SK-N-SH treated with all-trans-retinoic acid at 6 μM for 48 hours (cell line): ENCODE measurements at regions not wholly inside any gene's neighbourhood (a gene's known extent, or its start where the extent isn't known, plus 50 kb on each side); places are given as distances from the start of the nearest gene placed in this dataset.

Source experiments
- ATAC-seq: fragments of 200-7000 bp; cut with Tn5 transposase; 3 replicates; pipeline ENCODE4 v1.9.1; 2020; ENCODE audit warnings: mild to moderate bottlenecking, moderate library complexity
- ARNTL ChIP-seq: fragments of 450-650 bp; formaldehyde crosslinking; IDR thresholded peaks from 2 replicates; pipeline ENCODE4 v1.5.0; 2020; ENCODE audit warnings: low read depth, mild to moderate bottlenecking, moderate library complexity, borderline replicate concordance
- BACH2 ChIP-seq: fragments of 250-450 bp; sonication (Bioruptor Pico); IDR thresholded peaks from 2 replicates; pipeline ENCODE4 v1.9.0; 2021; ENCODE audit warnings: mild to moderate bottlenecking, borderline replicate concordance
- CSDC2 ChIP-seq: fragments of 250-450 bp; sonication (Bioruptor Pico); IDR thresholded peaks from 2 replicates; pipeline ENCODE4 v1.5.0; 2020; ENCODE audit warnings: mild to moderate bottlenecking, moderate library complexity
- ESRRG ChIP-seq: fragments of 250-450 bp; sonication (Bioruptor Pico); IDR thresholded peaks from 2 replicates; pipeline ENCODE4 v1.6.1; 2021; ENCODE audit warnings: mild to moderate bottlenecking
- GLIS3 ChIP-seq: fragments of 250-450 bp; sonication (Bioruptor Pico); IDR thresholded peaks from 2 replicates; pipeline ENCODE4 v1.5.0; 2020; ENCODE audit warnings: mild to moderate bottlenecking, moderate library complexity
- ISL1 ChIP-seq: fragments of 250-450 bp; sonication (Bioruptor Pico); IDR thresholded peaks from 2 replicates; pipeline ENCODE4 v2.1.2; 2022; ENCODE audit warnings: mild to moderate bottlenecking, moderate library complexity
- OSR1 ChIP-seq: fragments of 250-450 bp; sonication (Bioruptor Pico); IDR thresholded peaks from 2 replicates; pipeline ENCODE4 v1.8.0; 2022; ENCODE audit warnings: moderate library complexity, mild to moderate bottlenecking, inconsistent platforms
- RARB ChIP-seq: fragments of 250-450 bp; sonication (Bioruptor Pico); IDR thresholded peaks from 2 replicates; pipeline ENCODE4 v1.8.0; 2021; ENCODE audit warnings: mild to moderate bottlenecking, moderate library complexity
- TCF4 ChIP-seq: fragments of 250-450 bp; sonication (Bioruptor Pico); IDR thresholded peaks from 2 replicates; pipeline ENCODE4 v1.8.0; 2021; ENCODE audit warnings: mild to moderate bottlenecking, moderate library complexity, borderline replicate concordance
- ZC3H10 ChIP-seq: fragments of 250-450 bp; sonication (Bioruptor Pico); IDR thresholded peaks from 2 replicates; pipeline ENCODE4 v1.5.1; 2021; ENCODE audit warnings: mild to moderate bottlenecking, moderate library complexity
- ZFP3 ChIP-seq: fragments of 250-450 bp; sonication (Bioruptor Pico); IDR thresholded peaks from 2 replicates; pipeline ENCODE4 v1.5.0; 2020; ENCODE audit warnings: mild to moderate bottlenecking, moderate library complexity
- ZFP30 ChIP-seq: fragments of 450-650 bp; formaldehyde crosslinking; IDR thresholded peaks from 2 replicates; pipeline ENCODE4 v1.5.0; 2022; ENCODE audit warnings: mild to moderate bottlenecking, moderate library complexity
- ZNF565 ChIP-seq: fragments of 450-650 bp; formaldehyde crosslinking; conservative IDR thresholded peaks from 2 replicates; pipeline ENCODE4 v1.5.0; 2020; ENCODE audit warnings: low read depth, mild to moderate bottlenecking, moderate library complexity
- ZNF70 ChIP-seq: fragments of 450-650 bp; formaldehyde crosslinking; IDR thresholded peaks from 2 replicates; pipeline ENCODE4 v1.5.0; 2020; ENCODE audit warnings: mild to moderate bottlenecking, moderate library complexity
- TF ChIP-seq, protein P1 (sequence below): fragments of 250-450 bp; sonication (Bioruptor Pico); IDR thresholded peaks from 2 replicates; pipeline ENCODE4 v1.5.1; 2020; ENCODE audit warnings: low read depth, mild to moderate bottlenecking, moderate library complexity
- TF ChIP-seq, protein P2 (sequence below): fragments of 250-450 bp; sonication (Bioruptor Pico); IDR thresholded peaks from 2 replicates; pipeline ENCODE4 v1.5.0; 2020; ENCODE audit warnings: mild to moderate bottlenecking, moderate library complexity
- TF ChIP-seq, protein P3 (sequence below): fragments of 250-450 bp; sonication (Bioruptor Pico); IDR thresholded peaks from 2 replicates; pipeline ENCODE4 v1.5.1; 2021; ENCODE audit warnings: mild to moderate bottlenecking, moderate library complexity
- TF ChIP-seq, protein P4 (sequence below): fragments of 250-450 bp; sonication (Bioruptor Pico); IDR thresholded peaks from 2 replicates; pipeline ENCODE4 v1.8.0; 2020; ENCODE audit warnings: mild to moderate bottlenecking, moderate library complexity, borderline replicate concordance

DNA sequence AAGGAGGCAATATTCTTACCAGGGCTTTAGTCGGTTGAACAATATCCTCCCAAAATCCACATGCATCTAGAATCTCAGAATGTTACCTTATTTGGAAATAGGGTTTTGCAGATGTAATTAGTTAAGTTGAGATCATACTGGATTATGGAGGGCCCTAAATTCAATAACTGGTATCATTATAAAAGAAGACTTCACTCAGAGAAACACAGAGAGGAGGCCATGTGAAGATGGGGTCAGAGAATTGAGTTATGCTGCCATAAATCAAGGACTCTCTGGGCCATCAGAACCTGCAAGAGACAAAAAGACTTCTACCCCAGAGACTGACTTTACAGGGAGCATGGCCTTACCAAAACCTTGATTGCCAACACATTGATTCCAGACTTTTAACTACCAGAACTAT, 1611.1 kb downstream of the SLITRK5 start:
- TF ChIP-seq, protein P1, sequence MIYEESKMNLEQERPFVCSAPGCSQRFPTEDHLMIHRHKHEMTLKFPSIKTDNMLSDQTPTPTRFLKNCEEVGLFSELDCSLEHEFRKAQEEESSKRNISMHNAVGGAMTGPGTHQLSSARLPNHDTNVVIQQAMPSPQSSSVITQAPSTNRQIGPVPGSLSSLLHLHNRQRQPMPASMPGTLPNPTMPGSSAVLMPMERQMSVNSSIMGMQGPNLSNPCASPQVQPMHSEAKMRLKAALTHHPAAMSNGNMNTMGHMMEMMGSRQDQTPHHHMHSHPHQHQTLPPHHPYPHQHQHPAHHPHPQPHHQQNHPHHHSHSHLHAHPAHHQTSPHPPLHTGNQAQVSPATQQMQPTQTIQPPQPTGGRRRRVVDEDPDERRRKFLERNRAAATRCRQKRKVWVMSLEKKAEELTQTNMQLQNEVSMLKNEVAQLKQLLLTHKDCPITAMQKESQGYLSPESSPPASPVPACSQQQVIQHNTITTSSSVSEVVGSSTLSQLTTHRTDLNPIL (CRISPR knock-in tag) = no peak
- no peak for TF ChIP-seq ZFP3 (CRISPR knock-in tag)
- no peak for TF ChIP-seq ARNTL (CRISPR knock-in tag)
- TF ChIP-seq ZFP30 (CRISPR knock-in tag) = no peak
- no peak for TF ChIP-seq BACH2 (CRISPR knock-in tag)
- TF ChIP-seq GLIS3 (CRISPR knock-in tag) = no peak
- TF ChIP-seq, protein P2, sequence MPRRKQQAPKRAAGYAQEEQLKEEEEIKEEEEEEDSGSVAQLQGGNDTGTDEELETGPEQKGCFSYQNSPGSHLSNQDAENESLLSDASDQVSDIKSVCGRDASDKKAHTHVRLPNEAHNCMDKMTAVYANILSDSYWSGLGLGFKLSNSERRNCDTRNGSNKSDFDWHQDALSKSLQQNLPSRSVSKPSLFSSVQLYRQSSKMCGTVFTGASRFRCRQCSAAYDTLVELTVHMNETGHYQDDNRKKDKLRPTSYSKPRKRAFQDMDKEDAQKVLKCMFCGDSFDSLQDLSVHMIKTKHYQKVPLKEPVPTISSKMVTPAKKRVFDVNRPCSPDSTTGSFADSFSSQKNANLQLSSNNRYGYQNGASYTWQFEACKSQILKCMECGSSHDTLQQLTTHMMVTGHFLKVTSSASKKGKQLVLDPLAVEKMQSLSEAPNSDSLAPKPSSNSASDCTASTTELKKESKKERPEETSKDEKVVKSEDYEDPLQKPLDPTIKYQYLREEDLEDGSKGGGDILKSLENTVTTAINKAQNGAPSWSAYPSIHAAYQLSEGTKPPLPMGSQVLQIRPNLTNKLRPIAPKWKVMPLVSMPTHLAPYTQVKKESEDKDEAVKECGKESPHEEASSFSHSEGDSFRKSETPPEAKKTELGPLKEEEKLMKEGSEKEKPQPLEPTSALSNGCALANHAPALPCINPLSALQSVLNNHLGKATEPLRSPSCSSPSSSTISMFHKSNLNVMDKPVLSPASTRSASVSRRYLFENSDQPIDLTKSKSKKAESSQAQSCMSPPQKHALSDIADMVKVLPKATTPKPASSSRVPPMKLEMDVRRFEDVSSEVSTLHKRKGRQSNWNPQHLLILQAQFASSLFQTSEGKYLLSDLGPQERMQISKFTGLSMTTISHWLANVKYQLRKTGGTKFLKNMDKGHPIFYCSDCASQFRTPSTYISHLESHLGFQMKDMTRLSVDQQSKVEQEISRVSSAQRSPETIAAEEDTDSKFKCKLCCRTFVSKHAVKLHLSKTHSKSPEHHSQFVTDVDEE (CRISPR knock-in tag) = no peak
- no peak for ATAC-seq

DNA sequence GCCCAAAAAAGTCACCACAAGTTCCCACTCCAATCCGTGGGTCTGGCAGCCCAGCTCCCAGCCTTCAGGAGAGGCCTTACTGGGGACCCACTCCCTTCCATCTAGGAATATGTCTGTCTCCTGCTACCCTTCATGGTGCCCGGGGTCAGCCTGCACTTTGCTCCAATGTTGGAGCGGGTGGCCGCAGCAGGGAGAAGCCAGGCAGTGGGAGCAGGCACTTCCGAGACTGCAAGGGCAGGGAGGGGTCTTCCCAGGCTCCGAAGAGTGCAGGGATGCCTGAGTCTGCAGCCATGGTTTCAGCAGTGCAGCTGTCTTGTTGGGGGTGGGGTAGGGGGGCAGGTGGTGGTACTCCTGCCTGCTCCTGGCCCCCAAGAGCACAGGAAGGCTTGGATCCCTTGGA, 1616.2 kb downstream of the SLITRK5 start:
- no peak for TF ChIP-seq TCF4
- no peak for TF ChIP-seq ESRRG (CRISPR knock-in tag)
- no peak for TF ChIP-seq CSDC2
- TF ChIP-seq ISL1 (CRISPR knock-in tag) = no peak
- TF ChIP-seq GLIS3 (CRISPR knock-in tag) = no peak
- TF ChIP-seq OSR1 (CRISPR knock-in tag) = no peak
- ATAC-seq = no peak

DNA sequence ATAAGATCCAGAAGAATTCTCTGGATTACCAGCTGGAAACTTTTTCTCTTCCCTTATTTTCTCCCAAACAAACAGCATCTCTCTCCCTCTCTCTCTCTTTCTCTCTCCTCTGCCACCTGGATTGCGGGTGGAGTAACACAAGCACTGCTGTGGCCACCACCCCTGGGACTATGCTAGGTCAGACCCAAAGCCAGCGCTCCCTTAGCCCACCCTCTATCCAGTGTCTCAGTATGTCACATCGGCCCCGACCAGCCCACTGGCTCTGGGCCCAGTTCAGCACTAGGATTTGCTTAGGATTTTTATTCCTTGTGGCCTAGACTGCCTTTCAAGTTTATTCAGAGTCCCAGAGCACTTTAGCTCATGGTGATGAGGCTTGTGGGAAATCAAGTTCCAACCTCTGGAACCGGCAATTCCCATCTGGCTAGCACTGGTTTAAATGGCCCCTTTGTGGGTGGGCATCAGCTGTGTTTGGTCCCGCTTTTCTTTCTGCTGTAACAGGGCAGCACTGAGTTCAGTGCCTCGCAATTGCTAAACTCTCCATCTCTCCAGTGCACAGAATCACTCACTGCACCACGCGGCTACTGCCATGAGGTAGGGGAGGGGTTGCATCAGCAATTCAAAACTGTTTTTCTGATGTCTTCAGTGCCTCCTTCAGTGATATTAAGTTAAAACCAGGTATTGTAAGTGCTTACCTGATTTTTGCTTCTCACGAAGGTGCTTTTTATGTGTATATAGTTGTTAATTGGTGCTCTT, 1623.1 kb downstream of the SLITRK5 start:
- ATAC-seq = no peak
- TF ChIP-seq CSDC2 = no peak
- TF ChIP-seq, protein P1 (CRISPR knock-in tag) = no peak
- TF ChIP-seq ZNF70 (CRISPR knock-in tag) = no peak
- TF ChIP-seq, protein P3, sequence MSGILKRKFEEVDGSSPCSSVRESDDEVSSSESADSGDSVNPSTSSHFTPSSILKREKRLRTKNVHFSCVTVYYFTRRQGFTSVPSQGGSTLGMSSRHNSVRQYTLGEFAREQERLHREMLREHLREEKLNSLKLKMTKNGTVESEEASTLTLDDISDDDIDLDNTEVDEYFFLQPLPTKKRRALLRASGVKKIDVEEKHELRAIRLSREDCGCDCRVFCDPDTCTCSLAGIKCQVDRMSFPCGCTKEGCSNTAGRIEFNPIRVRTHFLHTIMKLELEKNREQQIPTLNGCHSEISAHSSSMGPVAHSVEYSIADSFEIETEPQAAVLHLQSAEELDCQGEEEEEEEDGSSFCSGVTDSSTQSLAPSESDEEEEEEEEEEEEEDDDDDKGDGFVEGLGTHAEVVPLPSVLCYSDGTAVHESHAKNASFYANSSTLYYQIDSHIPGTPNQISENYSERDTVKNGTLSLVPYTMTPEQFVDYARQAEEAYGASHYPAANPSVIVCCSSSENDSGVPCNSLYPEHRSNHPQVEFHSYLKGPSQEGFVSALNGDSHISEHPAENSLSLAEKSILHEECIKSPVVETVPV = no peak
- TF ChIP-seq, protein P4, sequence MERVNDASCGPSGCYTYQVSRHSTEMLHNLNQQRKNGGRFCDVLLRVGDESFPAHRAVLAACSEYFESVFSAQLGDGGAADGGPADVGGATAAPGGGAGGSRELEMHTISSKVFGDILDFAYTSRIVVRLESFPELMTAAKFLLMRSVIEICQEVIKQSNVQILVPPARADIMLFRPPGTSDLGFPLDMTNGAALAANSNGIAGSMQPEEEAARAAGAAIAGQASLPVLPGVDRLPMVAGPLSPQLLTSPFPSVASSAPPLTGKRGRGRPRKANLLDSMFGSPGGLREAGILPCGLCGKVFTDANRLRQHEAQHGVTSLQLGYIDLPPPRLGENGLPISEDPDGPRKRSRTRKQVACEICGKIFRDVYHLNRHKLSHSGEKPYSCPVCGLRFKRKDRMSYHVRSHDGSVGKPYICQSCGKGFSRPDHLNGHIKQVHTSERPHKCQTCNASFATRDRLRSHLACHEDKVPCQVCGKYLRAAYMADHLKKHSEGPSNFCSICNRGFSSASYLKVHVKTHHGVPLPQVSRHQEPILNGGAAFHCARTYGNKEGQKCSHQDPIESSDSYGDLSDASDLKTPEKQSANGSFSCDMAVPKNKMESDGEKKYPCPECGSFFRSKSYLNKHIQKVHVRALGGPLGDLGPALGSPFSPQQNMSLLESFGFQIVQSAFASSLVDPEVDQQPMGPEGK = no peak
- TF ChIP-seq OSR1 (CRISPR knock-in tag) = no peak
- TF ChIP-seq ZC3H10 (CRISPR knock-in tag) = no peak
- no peak for TF ChIP-seq ARNTL (CRISPR knock-in tag)
- TF ChIP-seq ZFP3 (CRISPR knock-in tag) = no peak
- no peak for TF ChIP-seq TCF4
- TF ChIP-seq GLIS3 (CRISPR knock-in tag) = no peak

DNA sequence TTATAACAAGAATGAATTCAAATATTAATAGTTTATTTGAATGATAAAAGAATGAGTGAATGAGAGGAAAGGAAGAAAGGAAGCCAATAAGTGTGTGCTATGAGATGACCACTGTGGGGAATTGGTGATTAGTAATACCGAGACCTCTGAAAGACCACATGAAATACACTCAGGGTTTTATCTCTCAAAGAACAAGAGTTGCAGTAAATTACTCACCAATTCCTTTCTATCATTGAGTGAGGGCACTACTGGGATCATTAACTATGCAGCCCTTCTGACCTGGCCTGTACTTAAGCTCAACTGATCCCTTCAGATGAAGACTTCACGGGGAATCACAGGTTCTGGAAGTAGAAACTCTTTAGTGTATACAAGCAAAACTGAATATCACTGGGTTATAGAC, 1636.1 kb downstream of the SLITRK5 start:
- no peak for ATAC-seq
- no peak for TF ChIP-seq ZNF565
- no peak for TF ChIP-seq ZFP3 (CRISPR knock-in tag)
- no peak for TF ChIP-seq ZFP30 (CRISPR knock-in tag)
- TF ChIP-seq RARB (CRISPR knock-in tag) = no peak
- TF ChIP-seq, all 23 proteins: peak for 0
